ENCODE measurements at regions not wholly inside any gene's neighbourhood (a gene's known extent, or its start where the extent isn't known, plus 50 kb on each side); places are given as distances from the start of the nearest gene placed in this dataset.

GRCh38 chr1:223486932-223487886, 94.0 kb downstream of the CCDC185 start:
- peak in 1 of 3 donors; percentile 9 for DNase-seq

- no peak for DNase-seq
These were observed 94.7 kb downstream of the CCDC185 start for GRCh38 chr1:223487887-223488259.

- no peak for DNase-seq
These were observed 96.2 kb downstream of the CCDC185 start for GRCh38 chr1:223489439-223489838.

- no peak for DNase-seq
These were observed 97.0 kb downstream of the CCDC185 start for GRCh38 chr1:223490256-223490655.

Data from muscle of back (tissue), 3 donors.